Small intestine (tissue), 7 donors: ENCODE measurements at regions not wholly inside any gene's neighbourhood (a gene's known extent, or its start where the extent isn't known, plus 50 kb on each side); places are given as distances from the start of the nearest gene placed in this dataset.

Experiments used
- DNase-seq, 2 donors: peaks; one replicate each; pipeline versions ENCODE4 v3.0.0 to v3.0.0-alpha.2; 2013
- FAIRE-seq: peaks from 2 replicates; lab custom pipeline; 2012; peaks lifted over from hg19 to GRCh38; lab: Jason Lieb, UNC
- H3K27ac ChIP-seq, 3 donors: one replicate each; pipeline ENCODE4 v1.5.1; 2013; ENCODE audit warnings: low read length in 2 of 3, mild to moderate bottlenecking in 2 of 3, control low read depth in 1 of 3, inconsistent platforms in 1 of 3, low read depth in 1 of 3, moderate library complexity in 1 of 3
- H3K27me3 ChIP-seq, 3 donors: one replicate each; pipeline ENCODE4 v1.6.1; 2013; ENCODE audit warnings: low read length in 3 of 3, inconsistent platforms in 1 of 3; ENCODE audit not compliant: control insufficient read depth in 3 of 3, insufficient read depth in 3 of 3
- H3K36me3 ChIP-seq, 3 donors: one replicate each; pipeline ENCODE4 v1.6.1; 2013; ENCODE audit warnings: low read length in 3 of 3, inconsistent platforms in 1 of 3, low read depth in 1 of 3, mild to moderate bottlenecking in 1 of 3, moderate library complexity in 1 of 3; ENCODE audit not compliant: control insufficient read depth in 3 of 3, insufficient read depth in 2 of 3
- H3K4me1 ChIP-seq, 3 donors: one replicate each; pipeline ENCODE4 v1.6.1; 2013; ENCODE audit warnings: low read length in 2 of 3, inconsistent platforms in 1 of 3, low read depth in 1 of 3, mild to moderate bottlenecking in 1 of 3, moderate library complexity in 1 of 3; ENCODE audit not compliant: control insufficient read depth in 3 of 3, insufficient read depth in 2 of 3
- H3K4me3 ChIP-seq, 3 donors: one replicate each; pipeline ENCODE4 v1.5.1; 2013; ENCODE audit warnings: low read length in 3 of 3, control low read depth in 1 of 3, inconsistent platforms in 1 of 3, low read depth in 1 of 3, mild to moderate bottlenecking in 1 of 3, moderate library complexity in 1 of 3
- H3K9me3 ChIP-seq, 2 donors: one replicate each; pipeline ENCODE4 v1.6.1; 2013; ENCODE audit warnings: low read depth in 1 of 2, low read length in 1 of 2; ENCODE audit not compliant: control insufficient read depth in 2 of 2, insufficient read depth in 1 of 2
- WGBS, 3 donors: extraction: QIAGEN DNeasy Blood & Tissue Kit; methylation state at CpG; one replicate each; pipeline ENCODE4 v1.1.7; 2013; 5-methylcytosine and 5-hydroxymethylcytosine counted together
- donor health status: healthy with polysubstance abuse.
- donor health status: control.
- donor health status: control.
- donor health status: Bipolar disorder and iron deficiency.
- donor health status: healthy.

GRCh38 chr2:5781679-5782078 is 89.5 kb downstream of the SOX11 start:
- DNase-seq (no peak), FAIRE-seq (no peak)
- H3K36me3 ChIP-seq = no peaks in the 10 kb centered on the region
- H3K4me3 ChIP-seq = no peak overlapping the region
- no peaks in the 10 kb centered on the region for H3K4me1 ChIP-seq
- H3K27me3 ChIP-seq = no peaks in the 10 kb centered on the region
- 71 to 85% (median 81%) methylated on average over 14 of the region's 14 CpGs for WGBS, 3 donors
- H3K9me3 ChIP-seq = peaks cover 0 to 2% of the 10 kb centered on the region in 2 donors
- H3K27ac ChIP-seq = no peak overlapping the region

DNA sequence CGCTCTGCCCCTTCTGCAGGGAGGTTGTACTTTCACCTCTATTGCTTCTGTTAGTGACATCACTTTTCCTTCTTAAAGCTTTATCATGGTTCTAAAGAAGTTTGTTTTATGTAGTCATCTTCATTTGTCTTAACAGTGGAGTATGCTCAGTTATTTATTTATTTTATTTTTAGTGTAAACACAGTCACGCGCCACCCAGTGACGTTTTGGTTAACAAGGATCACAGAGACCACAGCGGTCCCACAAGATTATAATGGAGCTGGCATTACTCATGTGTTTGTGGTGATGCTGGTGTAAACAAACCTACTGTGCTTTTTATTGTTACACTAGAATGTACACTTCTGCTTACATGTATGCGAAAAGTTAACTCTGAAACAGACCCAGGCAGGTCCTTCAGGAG is 89.9 kb downstream of the SOX11 start:
- Histone ChIP-seq H3K27me3 (no peaks in the 10 kb centered on the region), H3K9me3 (peaks cover 0 to 4% of the 10 kb centered on the region in 2 donors), H3K4me1 (no peaks in the 10 kb centered on the region), H3K4me3 (no peak overlapping the region), H3K27ac (no peak overlapping the region), H3K36me3 (no peaks in the 10 kb centered on the region)
- 57 to 83% (median 76%) methylated on average over 6 of the region's 6 CpGs for WGBS, 3 donors
- DNase-seq (no peak), FAIRE-seq (no peak)

DNA sequence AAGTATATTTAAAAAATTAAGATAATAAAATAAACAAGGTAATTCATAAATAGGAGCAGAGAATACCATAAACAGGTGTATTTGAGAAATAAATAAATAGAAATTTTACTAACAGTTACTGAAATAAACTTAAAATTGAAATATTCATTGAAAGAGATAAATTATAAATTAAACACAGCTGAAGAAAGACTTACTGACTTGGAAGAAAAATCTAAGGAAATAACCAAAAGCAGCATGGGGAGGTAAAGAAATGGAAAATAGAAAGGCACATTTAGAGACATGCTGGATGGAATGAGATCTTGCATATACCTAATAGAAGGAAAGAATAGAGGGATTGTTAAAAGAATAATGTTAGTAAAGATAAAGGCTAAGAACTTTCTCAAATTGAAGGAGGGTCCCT is 96.3 kb downstream of the SOX11 start:
- DNase-seq (no peak), FAIRE-seq (no peak)
- H3K36me3 ChIP-seq = no peaks in the 10 kb centered on the region
- no peaks in the 10 kb centered on the region for H3K4me1 ChIP-seq
- no peaks in the 10 kb centered on the region for H3K27me3 ChIP-seq
- peaks cover 0 to 6% of the 10 kb centered on the region in 2 donors for H3K9me3 ChIP-seq
- H3K4me3 ChIP-seq = no peak overlapping the region
- no peak overlapping the region for H3K27ac ChIP-seq

DNA sequence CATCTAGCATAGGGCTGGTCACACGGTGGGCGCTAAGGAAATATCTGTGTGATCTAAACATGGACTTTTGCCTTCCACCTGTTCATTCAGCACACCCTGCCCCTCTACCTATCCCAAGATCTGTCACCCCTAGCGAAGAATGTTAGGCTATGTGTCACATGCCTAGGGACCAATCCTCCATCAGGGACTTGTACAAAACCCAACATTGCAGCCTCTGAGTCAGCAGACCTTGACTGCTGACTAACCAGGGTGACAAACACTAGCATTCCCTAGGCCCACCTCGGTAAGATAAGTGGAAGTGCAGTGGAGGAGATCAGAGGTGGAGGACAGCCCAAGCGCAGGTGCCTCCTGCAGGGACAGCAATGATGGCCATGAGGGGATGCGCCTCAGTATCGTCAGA is 99.2 kb downstream of the SOX11 start:
- H3K36me3 ChIP-seq = no peaks in the 10 kb centered on the region
- peaks cover 0 to 6% of the 10 kb centered on the region in 2 donors for H3K9me3 ChIP-seq
- FAIRE-seq = no peak
- H3K4me1 ChIP-seq = no peaks in the 10 kb centered on the region
- no peak overlapping the region for H3K27ac ChIP-seq
- H3K27me3 ChIP-seq = no peaks in the 10 kb centered on the region
- H3K4me3 ChIP-seq = no peak overlapping the region
- DNase-seq = no peak
- WGBS, 3 donors = 79 to 91% (median 85%) methylated on average over 7 of the region's 7 CpGs

GRCh38 chr2:5794012-5794411 is 101.8 kb downstream of the SOX11 start:
- FAIRE-seq (no peak), DNase-seq (no peak)
- Histone ChIP-seq H3K27ac (no peak overlapping the region), H3K4me3 (no peak overlapping the region), H3K36me3 (no peaks in the 10 kb centered on the region), H3K9me3 (no peaks in the 10 kb centered on the region), H3K27me3 (no peaks in the 10 kb centered on the region), H3K4me1 (no peaks in the 10 kb centered on the region)
- WGBS, 3 donors = 60 to 79% (median 70%) methylated on average over 6 of the region's 6 CpGs

- no peaks in the 10 kb centered on the region for H3K27me3 ChIP-seq
- WGBS, 3 donors = 81 to 92% (median 86%) methylated on average over 4 of the region's 4 CpGs
- H3K4me3 ChIP-seq = no peak overlapping the region
- no peaks in the 10 kb centered on the region for H3K36me3 ChIP-seq
- no peaks in the 10 kb centered on the region for H3K4me1 ChIP-seq
- no peak overlapping the region for H3K27ac ChIP-seq
- FAIRE-seq (no peak), DNase-seq (no peak)
- H3K9me3 ChIP-seq = peaks cover 0 to 9% of the 10 kb centered on the region in 2 donors
These were observed 105.9 kb downstream of the SOX11 start for GRCh38 chr2:5798084-5798483.

DNA sequence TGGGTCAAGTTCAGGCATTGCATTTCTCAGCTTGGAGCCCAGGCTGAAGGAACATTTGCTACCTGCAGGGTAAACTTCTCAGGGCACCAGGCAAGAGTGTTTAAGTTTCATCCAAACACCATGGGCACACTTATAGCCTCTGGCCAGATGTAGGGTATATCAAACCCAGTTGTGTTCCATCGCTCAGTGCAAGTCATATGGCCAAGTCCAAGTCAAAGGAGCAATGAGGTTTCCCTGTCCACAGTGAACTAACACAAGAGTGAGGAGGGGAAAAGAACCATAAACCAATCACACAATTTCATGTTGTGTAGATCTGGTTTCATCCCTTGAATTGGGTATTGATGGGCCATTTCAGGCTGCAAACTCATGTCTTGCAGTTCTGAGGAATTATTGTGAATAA is 107.2 kb downstream of the SOX11 start:
- Histone ChIP-seq H3K36me3 (no peaks in the 10 kb centered on the region), H3K27ac (no peak overlapping the region), H3K9me3 (peaks cover 0 to 9% of the 10 kb centered on the region in 2 donors), H3K4me1 (no peaks in the 10 kb centered on the region), H3K27me3 (no peaks in the 10 kb centered on the region), H3K4me3 (no peak overlapping the region)
- DNase-seq = no peak
- no peak for FAIRE-seq
- 96 to 100% (median 99%) methylated on average over 1 of the region's 1 CpG for WGBS, 3 donors

GRCh38 chr2:5803547-5803946 is 111.4 kb downstream of the SOX11 start:
- H3K27me3 ChIP-seq = no peaks in the 10 kb centered on the region
- no peaks in the 10 kb centered on the region for H3K4me1 ChIP-seq
- H3K36me3 ChIP-seq = no peaks in the 10 kb centered on the region
- 38 to 46% (median 44%) methylated on average over 8 of the region's 8 CpGs for WGBS, 3 donors
- FAIRE-seq (no peak), DNase-seq (no peak)
- no peak overlapping the region for H3K4me3 ChIP-seq
- peaks cover 0 to 9% of the 10 kb centered on the region in 2 donors for H3K9me3 ChIP-seq
- no peak overlapping the region for H3K27ac ChIP-seq

GRCh38 chr2:5818961-5819600 is 126.9 kb downstream of the SOX11 start:
- Histone ChIP-seq H3K36me3 (no peaks in the 10 kb centered on the region), H3K9me3 (peaks cover 0 to 3% of the 10 kb centered on the region in 2 donors), H3K4me3 (no peak overlapping the region), H3K27me3 (no peaks in the 10 kb centered on the region), H3K27ac (no peak overlapping the region), H3K4me1 (no peaks in the 10 kb centered on the region)
- WGBS, 3 donors = 48 to 55% (median 50%) methylated on average over 3 of the region's 3 CpGs
- DNase-seq (no peak), FAIRE-seq (no peak)
